Keratinocyte (primary cell): ENCODE measurements at regions not wholly inside any gene's neighbourhood (a gene's known extent, or its start where the extent isn't known, plus 50 kb on each side); places are given as distances from the start of the nearest gene placed in this dataset.

Source experiments
- DNase-seq: peaks from one replicate; pipeline ENCODE4 v3.0.0-alpha.2; 2011; ENCODE audit warnings: low read depth, missing footprints, low spot score
- FAIRE-seq: peaks from 2 replicates; lab custom pipeline; 2011; peaks lifted over from hg19 to GRCh38; lab: Jason Lieb, UNC
- H2AFZ ChIP-seq: 2 replicates; pipeline ENCODE4 v1.6.0; 2012; ENCODE audit warnings: low read length, control low read depth, inconsistent platforms; ENCODE audit not compliant: control insufficient read depth
- H3K27ac ChIP-seq: 2 replicates; pipeline ENCODE4 v1.5.1; 2011; ENCODE audit warnings: low read length; ENCODE audit not compliant: control insufficient read depth, insufficient read depth
- H3K27me3 ChIP-seq: 3 replicates; pipeline ENCODE4 v1.6.0; 2011; ENCODE audit warnings: low read length; ENCODE audit not compliant: control insufficient read depth, insufficient read depth; ENCODE audit errors: extremely low read depth
- H3K36me3 ChIP-seq, 2 experiments: 2 replicates in 1 of 2; 3 replicates in 1 of 2; pipeline ENCODE4 v1.5.1; 2011; ENCODE audit warnings: low read length in 2 of 2, mild to moderate bottlenecking in 1 of 2; ENCODE audit not compliant: control insufficient read depth in 2 of 2, insufficient read depth in 2 of 2; ENCODE audit errors: extremely low read depth in 1 of 2
- H3K4me1 ChIP-seq: 3 replicates; pipeline ENCODE4 v1.5.1; 2011; ENCODE audit warnings: low read length; ENCODE audit not compliant: control insufficient read depth, insufficient read depth; ENCODE audit errors: extremely low read depth
- H3K4me2 ChIP-seq: 3 replicates; pipeline ENCODE4 v1.6.0; 2011; ENCODE audit warnings: low read depth, low read length; ENCODE audit not compliant: control insufficient read depth, insufficient read depth; ENCODE audit errors: extremely low read depth
- H3K4me3 ChIP-seq, 3 experiments: fragments of 200-600 bp in 1 of 3; sonication (generic) in 1 of 3; 2 replicates in 2 of 3; 3 replicates in 1 of 3; pipeline ENCODE4 v1.5.1; 2011 to 2016; ENCODE audit warnings: low read length in 3 of 3, mild to moderate bottlenecking in 3 of 3, control low read depth in 2 of 3, inconsistent platforms in 1 of 3, low read depth in 1 of 3, mixed read lengths in 1 of 3, mixed run types in 1 of 3, moderate library complexity in 1 of 3; ENCODE audit not compliant: control insufficient read depth in 2 of 3, insufficient read depth in 2 of 3; ENCODE audit errors: extremely low read depth in 1 of 3
- H3K79me2 ChIP-seq: 2 replicates; pipeline ENCODE4 v1.6.0; 2012; ENCODE audit warnings: low read length; ENCODE audit not compliant: control insufficient read depth, insufficient read depth
- H3K9ac ChIP-seq: 3 replicates; pipeline ENCODE4 v1.6.0; 2011; ENCODE audit warnings: low read length; ENCODE audit not compliant: control insufficient read depth, insufficient read depth; ENCODE audit errors: extremely low read depth
- H3K9me1 ChIP-seq: 3 replicates; pipeline ENCODE4 v1.6.0; 2011; ENCODE audit warnings: low read length; ENCODE audit not compliant: control insufficient read depth, insufficient read depth; ENCODE audit errors: extremely low read depth
- H3K9me3 ChIP-seq: 2 replicates; pipeline ENCODE4 v1.5.1; 2012; ENCODE audit warnings: low read depth, low read length; ENCODE audit not compliant: control insufficient read depth
- H4K20me1 ChIP-seq: 3 replicates; pipeline ENCODE4 v1.6.0; 2011; ENCODE audit warnings: low read length; ENCODE audit not compliant: control insufficient read depth, insufficient read depth; ENCODE audit errors: extremely low read depth
- CTCF ChIP-seq, 3 experiments: IDR thresholded peaks in 1 of 3; conservative IDR thresholded peaks in 1 of 3; optimal IDR thresholded peaks in 1 of 3; 2 replicates in 2 of 3; 3 replicates in 1 of 3; pipeline versions ENCODE3 to v1.5.1; 2011; ENCODE audit warnings: low read length in 3 of 3, mild to moderate bottlenecking in 3 of 3, moderate library complexity in 2 of 3, control low read depth in 1 of 3, inconsistent platforms in 1 of 3; ENCODE audit not compliant: insufficient read depth in 2 of 3; ENCODE audit errors: extremely low read depth in 1 of 3
- EZH2 ChIP-seq: IDR thresholded peaks from one replicate; pipeline ENCODE4 v1.6.1; 2012; ENCODE audit warnings: inconsistent platforms, mild to moderate bottlenecking, low read length, moderate library complexity
- dilution Hi-C: fragments of 300-500 bp; cut with MboI; formaldehyde crosslinking; loops from one replicate; pipeline ENCODE4 v1.7.0; 2020; ENCODE audit warnings: low sequenced_read_pairs; ENCODE audit not compliant: extremely low pct_ligation_motif_present

- Histone ChIP-seq H2AFZ (no peak overlapping the region), H3K4me1 (peaks cover 16% of the 10 kb centered on the region), H3K27me3 (no peaks in the 10 kb centered on the region), H3K9me3 (no peaks in the 10 kb centered on the region), H3K4me3 (no peak overlapping the region), H3K27ac (no peak overlapping the region), H3K9me1 (no peaks in the 10 kb centered on the region), H3K9ac (no peak overlapping the region), H3K4me2 (no peak overlapping the region), H3K79me2 (no peaks in the 10 kb centered on the region), H4K20me1 (no peaks in the 10 kb centered on the region), H3K36me3 (no peaks in the 10 kb centered on the region)
- TF ChIP-seq CTCF (optimal IDR thresholded peaks at IDR 0.05 in 1 of 3, IDR thresholded peaks at IDR 0.05 in 1 of 3, conservative IDR thresholded peaks at IDR 0.05 in 1 of 3; ENCODE audit: extremely low read depth in 1 of 3, insufficient read depth in 2 of 3, low read length in 3 of 3) (no peak), EZH2 (no peak)
- DNase-seq, result no peak
- FAIRE-seq, result peak; percentile 70
- dilution Hi-C loops, result no loop called here
These were observed 240.5 kb upstream of the CFAP20DC start for GRCh38 chr3:59290358-59290757.

GRCh38 chr3:59289831-59290230 is 240.0 kb upstream of the CFAP20DC start:
- TF ChIP-seq CTCF (optimal IDR thresholded peaks at IDR 0.05 in 1 of 3, IDR thresholded peaks at IDR 0.05 in 1 of 3, conservative IDR thresholded peaks at IDR 0.05 in 1 of 3; ENCODE audit: extremely low read depth in 1 of 3, insufficient read depth in 2 of 3, low read length in 3 of 3), result no peak
- TF ChIP-seq EZH2, result no peak
- H3K27ac ChIP-seq, result no peak overlapping the region
- no peak for DNase-seq
- H3K9ac ChIP-seq, result no peak overlapping the region
- H3K27me3 ChIP-seq, result no peaks in the 10 kb centered on the region
- H3K4me3 ChIP-seq, result no peak overlapping the region
- no peaks in the 10 kb centered on the region for H4K20me1 ChIP-seq
- no peaks in the 10 kb centered on the region for H3K36me3 ChIP-seq
- H2AFZ ChIP-seq, result no peak overlapping the region
- H3K9me1 ChIP-seq, result no peaks in the 10 kb centered on the region
- no peaks in the 10 kb centered on the region for H3K79me2 ChIP-seq
- no peak for FAIRE-seq
- dilution Hi-C loops, result no loop called here
- peaks cover 16% of the 10 kb centered on the region for H3K4me1 ChIP-seq
- H3K4me2 ChIP-seq, result no peak overlapping the region
- no peaks in the 10 kb centered on the region for H3K9me3 ChIP-seq
